GM19043 (cell line): ENCODE measurements at regions not wholly inside any gene's neighbourhood (a gene's known extent, or its start where the extent isn't known, plus 50 kb on each side); places are given as distances from the start of the nearest gene placed in this dataset.

Source experiments
- ATAC-seq: cut with Tn5 transposase; IDR thresholded peaks from one replicate; pipeline ENCODE4 v1.9.1; 2021; ENCODE audit warnings: low read depth; ENCODE audit not compliant: unreplicated experiment

- no peak for ATAC-seq
Measured at GRCh38 chr16:64425381-64425780, 696.5 kb downstream of the CDH11 start.

- ATAC-seq = no peak
Measured at GRCh38 chr16:64422259-64422658, 699.6 kb downstream of the CDH11 start.

GRCh38 chr16:64421515-64421914, 700.3 kb downstream of the CDH11 start:
- ATAC-seq = no peak

- ATAC-seq = no peak
Measured at GRCh38 chr16:64419832-64420231, 702.0 kb downstream of the CDH11 start.

- ATAC-seq = no peak
Measured at GRCh38 chr16:64417711-64418227, 704.1 kb downstream of the CDH11 start.

GRCh38 chr16:64416216-64417005, 705.5 kb downstream of the CDH11 start:
- ATAC-seq = no peak

- no peak for ATAC-seq
Measured at GRCh38 chr16:64412578-64413280, 709.1 kb downstream of the CDH11 start.

GRCh38 chr16:64410306-64410705, 711.6 kb downstream of the CDH11 start:
- ATAC-seq = no peak

GRCh38 chr16:64409783-64410210, 712.1 kb downstream of the CDH11 start:
- no peak for ATAC-seq

- no peak for ATAC-seq
Measured at GRCh38 chr16:64408699-64409098, 713.2 kb downstream of the CDH11 start.

GRCh38 chr16:64406770-64407181, 715.1 kb downstream of the CDH11 start:
- ATAC-seq = no peak

GRCh38 chr16:64403352-64403751, 718.5 kb downstream of the CDH11 start:
- ATAC-seq = no peak

GRCh38 chr16:64398793-64399192, 723.1 kb downstream of the CDH11 start:
- ATAC-seq = no peak

GRCh38 chr16:64397945-64398508, 723.8 kb downstream of the CDH11 start:
- no peak for ATAC-seq

- ATAC-seq = no peak
Measured at GRCh38 chr16:64397042-64397441, 724.8 kb downstream of the CDH11 start.

- no peak for ATAC-seq
Measured at GRCh38 chr16:64394061-64394460, 727.8 kb downstream of the CDH11 start.

GRCh38 chr16:64392456-64392855, 729.4 kb downstream of the CDH11 start:
- no peak for ATAC-seq

GRCh38 chr16:64391063-64391600, 730.7 kb downstream of the CDH11 start:
- ATAC-seq = no peak

GRCh38 chr16:64390102-64390501, 731.8 kb downstream of the CDH11 start:
- no peak for ATAC-seq

GRCh38 chr16:64384636-64385035, 737.2 kb downstream of the CDH11 start:
- ATAC-seq = no peak

GRCh38 chr16:64381979-64382378, 739.9 kb downstream of the CDH11 start:
- no peak for ATAC-seq
